ENCODE measurements at regions not wholly inside any gene's neighbourhood (a gene's known extent, or its start where the extent isn't known, plus 50 kb on each side); places are given as distances from the start of the nearest gene placed in this dataset.

- no peak for TF ChIP-seq CTCF (conservative IDR thresholded peaks at IDR 0.05; ENCODE audit: low read depth in 2 of 2)
- TF ChIP-seq STAT1 (IDR thresholded peaks at IDR 0.05; ENCODE audit: unreplicated experiment), result no peak
Measured at GRCh38 chr12:47400266-47400665, 305.6 kb downstream of the RPAP3 start (continued).

GRCh38 chr12:47397664-47398281 is 308.1 kb downstream of the RPAP3 start:
- H3K27ac ChIP-seq (ENCODE audit: low read depth), result no peak overlapping the region
- H4K20me1 ChIP-seq (replicated peaks; ENCODE audit: insufficient read depth), result no peaks in the 10 kb centered on the region
- ATAC-seq (peak; percentile 69), DNase-seq (ENCODE audit: low spot score) (peak; percentile 45)
- Mint-ChIP-seq H3K27me3 (ENCODE audit: insufficient read depth, low read depth, poor library complexity) (peaks cover 2% of the 10 kb centered on the region), H3K27ac (no peak overlapping the region), H3K4me3 (no peak overlapping the region), H3K4me1 (peaks cover 2% of the 10 kb centered on the region; the same call in 1 of the 3 replicates), H3K36me3 (ENCODE audit: low read depth) (peaks cover 14% of the 10 kb centered on the region; the same call in 2 of the 3 replicates), H3K9me3 (peaks cover 18% of the 10 kb centered on the region)
- peak overlapping the region; percentile 0; the same call in 1 of the 2 replicates for H2AFZ ChIP-seq
- H3K27me3 ChIP-seq (ENCODE audit: insufficient read depth), result no peaks in the 10 kb centered on the region
- H3F3A ChIP-seq (replicated peaks; ENCODE audit: low read depth), result no peaks in the 10 kb centered on the region
- H3K9me2 ChIP-seq (ENCODE audit: insufficient read depth), result 0 out of 2 replicates have a peak, but pooled peaks cover 6% of the 10 kb centered on the region
- H3K36me3 ChIP-seq (ENCODE audit: insufficient read depth), result no peaks in the 10 kb centered on the region; the same call in 1 of the 2 replicates
- peaks cover 7% of the 10 kb centered on the region for H3K4me1 ChIP-seq (ENCODE audit: insufficient read depth)
- H3K79me2 ChIP-seq (replicated peaks; ENCODE audit: insufficient read depth), result no peaks in the 10 kb centered on the region
- TF ChIP-seq ZNF462 (CRISPR knock-in tag; IDR thresholded peaks at IDR 0.05), result no peak
- TF ChIP-seq CTCF (conservative IDR thresholded peaks at IDR 0.05; ENCODE audit: low read depth in 2 of 2), result peak; percentile 63 to 68
- TF ChIP-seq ZNF331 (CRISPR knock-in tag; IDR thresholded peaks at IDR 0.05; ENCODE audit: low read depth), result no peak
- no peak for TF ChIP-seq POLR2AphosphoS5 (IDR thresholded peaks at IDR 0.05; ENCODE audit: low read depth)
- no peak overlapping the region for H3K4me2 ChIP-seq
- no peak overlapping the region for H3K4me3 ChIP-seq

All from GM23338 (cell line).